Uterus (tissue), 2 donors: ENCODE measurements at regions not wholly inside any gene's neighbourhood (a gene's known extent, or its start where the extent isn't known, plus 50 kb on each side); places are given as distances from the start of the nearest gene placed in this dataset.

ENCODE experiments used
- CTCF ChIP-seq, 4 experiments: fragments of 200-600 bp in 2 of 4; fragments of 450-650 bp in 2 of 4; sonication (generic) in 2 of 4; IDR thresholded peaks; one replicate each; pipeline ENCODE4 v1.5.1; 2016 to 2019; ENCODE audit warnings: antibody characterized with exemption in 4 of 4, mild to moderate bottlenecking in 2 of 4, moderate library complexity in 1 of 4
- POLR2A ChIP-seq, 2 donors: fragments of 450-650 bp; IDR thresholded peaks; one replicate each; pipeline ENCODE4 v1.6.1; 2016; ENCODE audit warnings: antibody characterized with exemption in 2 of 2, mild to moderate bottlenecking in 1 of 2, moderate library complexity in 1 of 2

GRCh38 chr16:86170720-86171119, 271.8 kb downstream of the IRF8 start:
- TF ChIP-seq CTCF (IDR thresholded peaks at IDR 0.05) (no peak), POLR2A (IDR thresholded peaks at IDR 0.05) (no peak)
